GM12864 (cell line): ENCODE measurements at regions not wholly inside any gene's neighbourhood (a gene's known extent, or its start where the extent isn't known, plus 50 kb on each side); places are given as distances from the start of the nearest gene placed in this dataset.

Experiments used
- DNase-seq: peaks from one replicate; pipeline ENCODE4 v3.0.0-alpha.2; 2011; ENCODE audit warnings: low read depth
- H3K4me3 ChIP-seq: 2 replicates; pipeline ENCODE4 v1.5.1; 2011; ENCODE audit warnings: mild to moderate bottlenecking, low read depth, low read length, control low read depth
- CTCF ChIP-seq: IDR thresholded peaks from 2 replicates; pipeline ENCODE4 v1.5.1; 2011; ENCODE audit warnings: low read depth, mild to moderate bottlenecking, moderate library complexity, low read length, control low read depth, inconsistent platforms; ENCODE audit errors: missing control alignments

- H3K4me3 ChIP-seq = no peak overlapping the region
- DNase-seq = no peak
- no peak for TF ChIP-seq CTCF
Observed at GRCh38 chr11:70502677-70503467, 104.5 kb downstream of the CTTN start.

GRCh38 chr11:70503468-70504221 lies 105.3 kb downstream of the CTTN start:
- DNase-seq = no peak
- peak; percentile 20 for TF ChIP-seq CTCF
- H3K4me3 ChIP-seq = no peak overlapping the region

GRCh38 chr11:70504246-70505020 lies 106.1 kb downstream of the CTTN start:
- H3K4me3 ChIP-seq = no peak overlapping the region
- DNase-seq = no peak
- no peak for TF ChIP-seq CTCF

GRCh38 chr11:70505331-70505731 lies 107.0 kb downstream of the CTTN start:
- no peak overlapping the region for H3K4me3 ChIP-seq
- DNase-seq = no peak
- no peak for TF ChIP-seq CTCF

- no peak overlapping the region for H3K4me3 ChIP-seq
- TF ChIP-seq CTCF = no peak
- no peak for DNase-seq
Observed at GRCh38 chr11:70505761-70506657, 107.7 kb downstream of the CTTN start.

GRCh38 chr11:70506658-70506970 lies 108.3 kb downstream of the CTTN start:
- H3K4me3 ChIP-seq = no peak overlapping the region
- no peak for TF ChIP-seq CTCF
- no peak for DNase-seq
